ENCODE measurements at regions not wholly inside any gene's neighbourhood (a gene's known extent, or its start where the extent isn't known, plus 50 kb on each side); places are given as distances from the start of the nearest gene placed in this dataset.

- H3K9me3 Mint-ChIP-seq (ENCODE audit: unreplicated experiment) = peaks cover 1% of the 10 kb centered on the region
- DNase-seq = no peak
- TF ChIP-seq, protein P1, sequence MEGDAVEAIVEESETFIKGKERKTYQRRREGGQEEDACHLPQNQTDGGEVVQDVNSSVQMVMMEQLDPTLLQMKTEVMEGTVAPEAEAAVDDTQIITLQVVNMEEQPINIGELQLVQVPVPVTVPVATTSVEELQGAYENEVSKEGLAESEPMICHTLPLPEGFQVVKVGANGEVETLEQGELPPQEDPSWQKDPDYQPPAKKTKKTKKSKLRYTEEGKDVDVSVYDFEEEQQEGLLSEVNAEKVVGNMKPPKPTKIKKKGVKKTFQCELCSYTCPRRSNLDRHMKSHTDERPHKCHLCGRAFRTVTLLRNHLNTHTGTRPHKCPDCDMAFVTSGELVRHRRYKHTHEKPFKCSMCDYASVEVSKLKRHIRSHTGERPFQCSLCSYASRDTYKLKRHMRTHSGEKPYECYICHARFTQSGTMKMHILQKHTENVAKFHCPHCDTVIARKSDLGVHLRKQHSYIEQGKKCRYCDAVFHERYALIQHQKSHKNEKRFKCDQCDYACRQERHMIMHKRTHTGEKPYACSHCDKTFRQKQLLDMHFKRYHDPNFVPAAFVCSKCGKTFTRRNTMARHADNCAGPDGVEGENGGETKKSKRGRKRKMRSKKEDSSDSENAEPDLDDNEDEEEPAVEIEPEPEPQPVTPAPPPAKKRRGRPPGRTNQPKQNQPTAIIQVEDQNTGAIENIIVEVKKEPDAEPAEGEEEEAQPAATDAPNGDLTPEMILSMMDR (IDR thresholded peaks at IDR 0.05; ENCODE audit: partially characterized antibody, unreplicated experiment) = no peak
- no peaks in the 10 kb centered on the region for H3K27me3 Mint-ChIP-seq (ENCODE audit: unreplicated experiment)
- H3K27ac Mint-ChIP-seq (ENCODE audit: unreplicated experiment) = no peak overlapping the region
- H3K4me3 Mint-ChIP-seq (ENCODE audit: unreplicated experiment) = no peak overlapping the region
- H3K36me3 Mint-ChIP-seq (ENCODE audit: unreplicated experiment) = peaks cover 24% of the 10 kb centered on the region
- no peaks in the 10 kb centered on the region for H3K4me1 Mint-ChIP-seq (ENCODE audit: low read depth, unreplicated experiment)
These were observed 155.0 kb upstream of the KCNJ18 start for GRCh38 chr17:21537302-21537701.

DNA sequence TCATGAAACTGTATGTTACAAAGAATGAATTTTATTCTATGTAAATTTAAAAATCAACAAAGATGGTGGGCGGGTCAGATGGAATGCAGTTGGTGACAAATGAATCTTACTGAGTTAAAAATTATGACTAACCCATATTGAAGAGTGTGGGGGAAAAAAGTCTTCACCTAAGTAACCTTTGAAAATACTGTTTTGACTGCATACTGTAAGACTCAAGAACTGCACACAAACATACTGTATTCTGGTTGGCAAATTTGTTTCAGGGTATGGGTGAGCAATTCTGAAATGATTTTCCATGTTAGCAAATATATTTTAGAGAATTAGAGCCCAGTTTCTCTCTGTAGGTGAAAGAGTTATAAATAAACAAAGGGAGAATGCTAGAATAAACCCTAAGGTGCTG lies 153.7 kb upstream of the KCNJ18 start:
- no peaks in the 10 kb centered on the region for H3K4me1 Mint-ChIP-seq (ENCODE audit: low read depth, unreplicated experiment)
- H3K27ac Mint-ChIP-seq (ENCODE audit: unreplicated experiment) = no peak overlapping the region
- H3K27me3 Mint-ChIP-seq (ENCODE audit: unreplicated experiment) = no peaks in the 10 kb centered on the region
- no peak for DNase-seq
- H3K4me3 Mint-ChIP-seq (ENCODE audit: unreplicated experiment) = no peak overlapping the region
- TF ChIP-seq, protein P1 (IDR thresholded peaks at IDR 0.05; ENCODE audit: partially characterized antibody, unreplicated experiment) = no peak
- H3K9me3 Mint-ChIP-seq (ENCODE audit: unreplicated experiment) = peaks cover 1% of the 10 kb centered on the region
- peaks cover 24% of the 10 kb centered on the region for H3K36me3 Mint-ChIP-seq (ENCODE audit: unreplicated experiment)

DNA sequence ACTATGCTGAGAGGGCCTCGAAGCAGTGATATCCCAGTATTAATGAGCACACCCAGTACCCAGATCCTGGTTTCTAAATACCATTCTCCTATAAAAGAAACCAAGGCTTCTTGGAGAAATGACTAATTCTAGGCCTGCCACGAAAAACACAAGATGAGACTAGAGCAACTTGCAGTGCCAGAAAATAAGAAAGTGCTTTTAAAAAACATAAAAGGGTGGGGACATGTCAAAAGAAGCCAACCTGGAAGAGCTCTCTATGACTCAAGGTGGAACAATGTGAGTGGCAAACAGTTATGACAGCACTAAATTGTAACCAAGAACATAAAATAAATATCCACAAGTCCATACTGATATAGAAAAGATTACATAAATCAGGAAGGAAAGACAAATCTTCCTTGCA lies 153.2 kb upstream of the KCNJ18 start:
- Mint-ChIP-seq H3K36me3 (ENCODE audit: unreplicated experiment) (peaks cover 24% of the 10 kb centered on the region), H3K4me1 (ENCODE audit: low read depth, unreplicated experiment) (no peaks in the 10 kb centered on the region), H3K27ac (ENCODE audit: unreplicated experiment) (no peak overlapping the region), H3K4me3 (ENCODE audit: unreplicated experiment) (no peak overlapping the region), H3K9me3 (ENCODE audit: unreplicated experiment) (peaks cover 1% of the 10 kb centered on the region), H3K27me3 (ENCODE audit: unreplicated experiment) (no peaks in the 10 kb centered on the region)
- DNase-seq = no peak
- TF ChIP-seq, protein P1 (IDR thresholded peaks at IDR 0.05; ENCODE audit: partially characterized antibody, unreplicated experiment) = no peak

GRCh38 chr17:21540502-21540901 lies 151.8 kb upstream of the KCNJ18 start:
- H3K27me3 Mint-ChIP-seq (ENCODE audit: unreplicated experiment) = no peaks in the 10 kb centered on the region
- TF ChIP-seq, protein P1 (IDR thresholded peaks at IDR 0.05; ENCODE audit: partially characterized antibody, unreplicated experiment) = no peak
- H3K4me3 Mint-ChIP-seq (ENCODE audit: unreplicated experiment) = no peak overlapping the region
- DNase-seq = no peak
- peaks cover 18% of the 10 kb centered on the region for H3K36me3 Mint-ChIP-seq (ENCODE audit: unreplicated experiment)
- H3K9me3 Mint-ChIP-seq (ENCODE audit: unreplicated experiment) = peaks cover 1% of the 10 kb centered on the region
- H3K27ac Mint-ChIP-seq (ENCODE audit: unreplicated experiment) = no peak overlapping the region
- H3K4me1 Mint-ChIP-seq (ENCODE audit: low read depth, unreplicated experiment) = no peaks in the 10 kb centered on the region

DNA sequence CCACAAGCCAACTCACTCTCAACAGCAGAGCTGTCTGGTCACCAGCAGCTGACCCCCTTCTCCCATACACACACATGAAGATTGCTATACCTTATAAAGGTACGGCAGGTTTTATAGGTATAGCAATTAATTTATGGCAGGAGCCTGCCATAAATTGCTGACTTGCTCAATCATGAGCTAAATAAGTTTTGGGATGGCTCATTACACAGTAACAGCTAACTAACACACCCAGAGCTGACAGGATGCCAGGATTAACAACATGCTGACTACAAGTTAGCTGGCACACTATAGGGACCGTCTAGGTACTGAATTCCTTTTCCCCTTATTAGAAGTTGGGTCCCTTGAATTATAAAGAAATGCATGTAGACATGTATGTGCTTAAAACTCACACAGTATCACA lies 150.3 kb upstream of the KCNJ18 start:
- H3K36me3 Mint-ChIP-seq (ENCODE audit: unreplicated experiment) = peaks cover 16% of the 10 kb centered on the region
- peaks cover 1% of the 10 kb centered on the region for H3K9me3 Mint-ChIP-seq (ENCODE audit: unreplicated experiment)
- H3K27me3 Mint-ChIP-seq (ENCODE audit: unreplicated experiment) = no peaks in the 10 kb centered on the region
- no peak overlapping the region for H3K4me3 Mint-ChIP-seq (ENCODE audit: unreplicated experiment)
- no peak for DNase-seq
- peaks cover 2% of the 10 kb centered on the region for H3K4me1 Mint-ChIP-seq (ENCODE audit: low read depth, unreplicated experiment)
- TF ChIP-seq, protein P1 (IDR thresholded peaks at IDR 0.05; ENCODE audit: partially characterized antibody, unreplicated experiment) = no peak
- H3K27ac Mint-ChIP-seq (ENCODE audit: unreplicated experiment) = peak overlapping the region; percentile 38

All from glutamatergic neuron (in vitro differentiated cells).